Pancreas (tissue), 10 donors: ENCODE measurements at regions not wholly inside any gene's neighbourhood (a gene's known extent, or its start where the extent isn't known, plus 50 kb on each side); places are given as distances from the start of the nearest gene placed in this dataset.

ENCODE experiments used
- ATAC-seq, 4 donors: fragments of 200-7000 bp; cut with Tn5 transposase; one replicate each; pipeline versions ENCODE4 v1.8.0 to v1.9.1; 2020; ENCODE audit warnings: mild to moderate bottlenecking in 4 of 4, moderate library complexity in 4 of 4
- DNase-seq, 6 donors: peaks; one replicate each; pipeline ENCODE4 v3.0.0-alpha.2; 2020
- FAIRE-seq: peaks from 2 replicates; lab custom pipeline; 2012; peaks lifted over from hg19 to GRCh38; lab: Jason Lieb, UNC
- H3K27ac ChIP-seq, 4 donors: fragments of 200-600 bp; sonication (generic); 1 replicate in 3 of 4; 2 replicates in 1 of 4; pipeline versions ENCODE4 v1.5.0 to v1.8.0; 2020
- H3K27me3 ChIP-seq, 4 donors: fragments of 200-600 bp; one replicate each; pipeline ENCODE4 v1.8.0; 2021
- H3K36me3 ChIP-seq, 3 donors: fragments of 200-600 bp; sonication (generic) in 1 of 3; one replicate each; pipeline versions ENCODE4 v1.5.0 to v1.8.0; 2020 to 2021
- H3K4me1 ChIP-seq, 3 donors: fragments of 200-600 bp; one replicate each; pipeline ENCODE4 v1.8.0; 2021
- H3K4me3 ChIP-seq, 4 donors: fragments of 200-600 bp; sonication (generic) in 2 of 4; one replicate each; pipeline versions ENCODE4 v1.5.0 to v1.8.0; 2020 to 2021
- H3K9me3 ChIP-seq, 4 donors: fragments of 200-600 bp; one replicate each; pipeline ENCODE4 v1.8.0; 2021
- WGBS, 2 donors: extraction: QIAGEN DNeasy Blood & Tissue Kit; methylation state at CpG; one replicate each; pipeline ENCODE4 v1.1.7; 2013; 5-methylcytosine and 5-hydroxymethylcytosine counted together
- intact Hi-C, 3 donors: fragments of 100-400 bp; cut with DNase I; formaldehyde crosslinking; loops; one replicate each; pipeline versions ENCODE4 v1.11.1 to v1.14.2; 2022
- TF ChIP-seq, protein P1 (sequence below), 4 donors: fragments of 200-600 bp; sonication (generic) in 3 of 4; IDR thresholded peaks; one replicate each; pipeline versions ENCODE4 v1.5.0 to v1.8.0; 2021; ENCODE audit warnings: antibody characterized with exemption in 4 of 4
- donor health status: healthy with polysubstance abuse.
- donor health status: DM: no; HTN: no; CAD: no; lungs with moderate emphysema.
- donor health status: DM: no; HTN: no; CAD: no.
- donor health status: control.
- donor health status: control.
- donor health status: Bipolar disorder and iron deficiency.
- donor health status: DM: yes; HTN: yes; CAD: no.
- donor health status: DM: no; HTN: no; CAD: no.
- donor health status: DM: no; HTN: no; CAD: no.
- donor health status: DM: yes; HTN: yes; CAD: no.

DNA sequence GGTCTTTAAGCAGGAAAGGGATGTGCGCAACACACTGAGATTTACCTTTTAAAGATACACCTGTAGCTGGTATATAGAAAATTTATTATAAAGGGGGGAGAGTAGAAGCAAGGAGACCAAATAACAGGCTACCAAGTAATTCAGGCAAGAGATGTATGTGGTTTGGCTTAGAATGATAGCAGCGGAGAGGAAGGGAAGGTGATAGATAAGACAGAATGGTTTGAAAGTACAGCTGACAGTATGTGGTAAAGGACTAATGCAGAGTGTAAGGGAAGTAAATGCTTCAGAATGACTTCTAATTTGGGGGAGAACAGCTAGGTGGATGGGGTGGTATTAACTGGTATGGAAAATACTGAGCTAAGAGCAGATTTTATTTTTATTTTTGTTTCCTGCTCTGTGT, 308.9 kb downstream of the ANTXR2 start:
- TF ChIP-seq, protein P1, sequence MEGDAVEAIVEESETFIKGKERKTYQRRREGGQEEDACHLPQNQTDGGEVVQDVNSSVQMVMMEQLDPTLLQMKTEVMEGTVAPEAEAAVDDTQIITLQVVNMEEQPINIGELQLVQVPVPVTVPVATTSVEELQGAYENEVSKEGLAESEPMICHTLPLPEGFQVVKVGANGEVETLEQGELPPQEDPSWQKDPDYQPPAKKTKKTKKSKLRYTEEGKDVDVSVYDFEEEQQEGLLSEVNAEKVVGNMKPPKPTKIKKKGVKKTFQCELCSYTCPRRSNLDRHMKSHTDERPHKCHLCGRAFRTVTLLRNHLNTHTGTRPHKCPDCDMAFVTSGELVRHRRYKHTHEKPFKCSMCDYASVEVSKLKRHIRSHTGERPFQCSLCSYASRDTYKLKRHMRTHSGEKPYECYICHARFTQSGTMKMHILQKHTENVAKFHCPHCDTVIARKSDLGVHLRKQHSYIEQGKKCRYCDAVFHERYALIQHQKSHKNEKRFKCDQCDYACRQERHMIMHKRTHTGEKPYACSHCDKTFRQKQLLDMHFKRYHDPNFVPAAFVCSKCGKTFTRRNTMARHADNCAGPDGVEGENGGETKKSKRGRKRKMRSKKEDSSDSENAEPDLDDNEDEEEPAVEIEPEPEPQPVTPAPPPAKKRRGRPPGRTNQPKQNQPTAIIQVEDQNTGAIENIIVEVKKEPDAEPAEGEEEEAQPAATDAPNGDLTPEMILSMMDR (IDR thresholded peaks at IDR 0.05) = no peak
- DNase-seq (no peak), FAIRE-seq (no peak), ATAC-seq (no peak)
- no peak overlapping the region for H3K4me3 ChIP-seq
- H3K9me3 ChIP-seq = no peaks in the 10 kb centered on the region
- intact Hi-C loops = no loop called here
- no peak overlapping the region for H3K27ac ChIP-seq
- H3K4me1 ChIP-seq = no peaks in the 10 kb centered on the region
- WGBS, 2 donors = 72 to 87% methylated on average over 2 of the region's 2 CpGs
- H3K36me3 ChIP-seq = no peaks in the 10 kb centered on the region
- no peaks in the 10 kb centered on the region for H3K27me3 ChIP-seq

DNA sequence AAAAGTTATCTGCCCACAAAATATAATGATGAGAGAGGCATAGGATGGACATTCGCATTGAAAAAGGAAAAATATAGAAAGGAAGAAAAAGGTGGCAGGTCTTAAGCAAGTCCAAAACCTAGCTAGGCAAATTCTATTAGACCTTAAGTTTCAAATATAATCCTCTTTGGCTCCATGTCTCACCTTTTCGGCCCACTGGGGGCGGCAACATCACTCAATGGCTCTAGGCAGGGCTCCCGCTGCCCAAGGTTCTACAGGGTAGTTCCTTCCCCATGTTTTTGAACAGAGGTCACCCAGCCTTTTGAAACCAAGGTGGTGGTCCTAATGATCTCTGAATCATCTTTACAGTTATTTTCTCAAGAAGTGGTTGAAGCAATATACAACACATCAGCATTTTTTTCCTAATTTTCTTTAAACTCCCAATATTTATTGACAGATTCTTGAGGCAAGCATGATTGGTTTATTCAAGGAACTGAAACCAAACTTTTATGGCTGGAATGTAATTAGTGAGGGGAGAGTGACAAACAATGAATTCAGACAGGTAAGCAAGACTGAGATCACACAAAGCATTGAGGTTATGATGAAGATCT, 309.4 kb downstream of the ANTXR2 start:
- WGBS, 2 donors = 66 to 72% methylated on average over 4 of the region's 4 CpGs
- Histone ChIP-seq H3K36me3 (no peaks in the 10 kb centered on the region), H3K27ac (no peak overlapping the region), H3K27me3 (no peaks in the 10 kb centered on the region), H3K9me3 (no peaks in the 10 kb centered on the region), H3K4me1 (no peaks in the 10 kb centered on the region), H3K4me3 (no peak overlapping the region)
- ATAC-seq (no peak), FAIRE-seq (no peak), DNase-seq (no peak)
- TF ChIP-seq, protein P1 (IDR thresholded peaks at IDR 0.05) = no peak
- intact Hi-C loops = no loop called here

DNA sequence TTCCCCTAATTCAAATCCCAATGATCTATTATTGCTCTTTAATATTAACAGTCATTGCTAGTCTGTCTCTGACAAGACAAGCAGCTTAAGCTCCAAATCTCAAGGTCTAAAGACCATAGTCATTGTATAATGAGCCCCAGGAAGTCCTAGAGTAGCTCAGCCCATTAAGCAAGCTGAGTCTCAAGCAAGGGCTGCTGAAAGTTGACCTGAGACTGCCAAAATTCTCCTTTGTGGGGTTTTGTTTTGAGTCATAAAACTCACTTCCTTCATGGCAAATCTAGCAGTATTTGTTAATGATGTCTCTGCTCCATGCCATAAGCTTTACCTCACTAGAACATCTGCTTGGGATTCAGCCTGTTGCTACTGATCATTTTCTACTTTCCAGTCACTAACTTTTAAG, 313.2 kb downstream of the ANTXR2 start:
- H3K36me3 ChIP-seq = no peaks in the 10 kb centered on the region
- FAIRE-seq = no peak
- H3K4me3 ChIP-seq = no peak overlapping the region
- intact Hi-C loops = no loop called here
- DNase-seq = no peak
- ATAC-seq = no peak
- TF ChIP-seq, protein P1 (IDR thresholded peaks at IDR 0.05) = no peak
- H3K27me3 ChIP-seq = no peaks in the 10 kb centered on the region
- H3K27ac ChIP-seq = no peak overlapping the region
- no peaks in the 10 kb centered on the region for H3K9me3 ChIP-seq
- H3K4me1 ChIP-seq = no peaks in the 10 kb centered on the region

DNA sequence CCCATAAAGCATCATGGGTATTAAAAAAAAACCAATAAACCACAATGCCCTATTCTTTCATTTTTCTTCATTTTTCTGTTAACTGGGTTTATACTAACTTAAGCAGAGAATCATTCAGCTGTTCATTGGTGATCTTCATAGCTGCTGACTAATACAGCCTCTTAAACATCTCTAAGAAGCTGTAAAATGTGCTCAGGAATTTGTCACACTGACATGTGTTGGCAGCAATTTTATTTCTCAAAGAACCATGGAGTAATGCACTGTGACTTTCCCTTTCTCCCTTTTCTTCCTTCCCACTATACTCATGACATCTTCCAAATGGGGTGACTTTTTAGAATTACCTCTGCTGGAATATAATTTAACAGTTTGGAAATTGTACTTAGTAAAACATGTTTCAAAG, 315.4 kb downstream of the ANTXR2 start:
- ATAC-seq (no peak), DNase-seq (no peak), FAIRE-seq (no peak)
- Histone ChIP-seq H3K4me1 (no peaks in the 10 kb centered on the region), H3K36me3 (no peaks in the 10 kb centered on the region), H3K27ac (no peak overlapping the region), H3K4me3 (no peak overlapping the region), H3K27me3 (no peaks in the 10 kb centered on the region), H3K9me3 (no peaks in the 10 kb centered on the region)
- TF ChIP-seq, protein P1 (IDR thresholded peaks at IDR 0.05) = no peak
- intact Hi-C loops = no loop called here

DNA sequence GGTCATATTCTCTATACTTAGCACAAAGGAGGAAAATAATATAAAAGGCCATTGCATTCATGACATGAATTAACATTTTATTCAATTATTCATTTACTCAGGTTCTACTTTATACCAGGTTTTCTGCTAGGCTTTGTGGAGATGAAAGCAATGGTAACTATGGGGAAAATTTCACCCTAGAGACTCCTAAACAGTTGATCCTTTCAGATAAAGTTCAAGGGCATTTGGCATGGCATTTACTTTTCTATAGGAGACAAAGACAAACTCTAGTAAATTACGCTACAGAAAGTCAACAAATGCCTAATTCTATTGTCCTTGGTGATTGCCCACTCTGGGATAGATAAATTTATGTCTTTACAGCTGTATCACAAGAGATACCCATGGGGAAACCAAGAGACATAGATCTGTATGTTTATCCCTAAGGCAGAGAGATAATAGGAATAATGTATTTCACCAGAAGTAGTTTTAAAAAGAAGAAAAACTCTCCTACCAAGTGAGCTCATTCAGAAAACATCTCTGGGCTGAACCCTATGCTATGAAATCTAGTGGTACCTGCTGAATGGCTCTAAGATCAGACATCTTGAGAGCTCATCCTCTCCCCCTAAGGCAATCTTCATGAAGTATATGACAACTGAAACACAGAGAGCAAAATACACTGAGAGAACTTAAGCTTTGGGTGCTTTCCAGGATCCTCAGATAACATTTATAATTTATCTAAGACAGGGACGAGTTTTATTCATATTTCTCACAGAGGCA, 316.7 kb downstream of the ANTXR2 start:
- TF ChIP-seq, protein P1 (IDR thresholded peaks at IDR 0.05) = no peak
- Histone ChIP-seq H3K9me3 (no peaks in the 10 kb centered on the region), H3K4me1 (no peaks in the 10 kb centered on the region), H3K4me3 (no peak overlapping the region), H3K27ac (no peak overlapping the region), H3K27me3 (no peaks in the 10 kb centered on the region), H3K36me3 (no peaks in the 10 kb centered on the region)
- FAIRE-seq (no peak), DNase-seq (no peak), ATAC-seq (no peak)
- intact Hi-C loops = no loop called here
- 38 to 40% methylated on average over 2 of the region's 2 CpGs for WGBS, 2 donors
